Mesodermal cell (in vitro differentiated cells): ENCODE measurements at regions not wholly inside any gene's neighbourhood (a gene's known extent, or its start where the extent isn't known, plus 50 kb on each side); places are given as distances from the start of the nearest gene placed in this dataset.
"Not testable (repeated sequence)": the region's sequence is repeated elsewhere in the genome, so short reads cannot be mapped to it uniquely, and the experiment has no call there.

Source experiments
- H3K27ac ChIP-seq: 2 replicates; pipeline ENCODE4 v1.7.0; 2013; ENCODE audit warnings: mild to moderate bottlenecking, low read depth, low read length, moderate library complexity; ENCODE audit not compliant: severe bottlenecking
- H3K36me3 ChIP-seq: 2 replicates; pipeline ENCODE4 v1.7.1; 2013; ENCODE audit warnings: mild to moderate bottlenecking, low read length, moderate library complexity; ENCODE audit not compliant: control insufficient read depth, insufficient read depth
- H3K4me1 ChIP-seq: one replicate; pipeline ENCODE4 v1.7.1; 2013; ENCODE audit warnings: mild to moderate bottlenecking, low read length; ENCODE audit not compliant: insufficient read depth, control insufficient read depth, poor library complexity, severe bottlenecking
- H3K4me3 ChIP-seq: 2 replicates; pipeline ENCODE4 v1.7.0; 2013; ENCODE audit warnings: low read length, control low read depth, mild to moderate bottlenecking; ENCODE audit not compliant: insufficient read depth, poor library complexity, severe bottlenecking; ENCODE audit errors: extremely low read depth
- H3K9me3 ChIP-seq: 2 replicates; pipeline ENCODE4 v1.7.1; 2013; ENCODE audit warnings: mild to moderate bottlenecking, low read length, moderate library complexity; ENCODE audit not compliant: control insufficient read depth
- WGBS, 2 experiments: methylation state at CpG; one replicate each; pipeline ENCODE4 v1.1.5; 2013; ENCODE audit warnings: missing lambda C conversion rate in 2 of 2; ENCODE audit not compliant: insufficient coverage in 2 of 2; 5-methylcytosine and 5-hydroxymethylcytosine counted together

- H3K27ac ChIP-seq: no peak overlapping the region
- H3K4me3 ChIP-seq: no peak overlapping the region
- no peaks in the 10 kb centered on the region for H3K9me3 ChIP-seq
- WGBS, 2 experiments: 100% methylated on average over 1 of the region's 1 CpG
- H3K36me3 ChIP-seq: no peaks in the 10 kb centered on the region
- no peaks in the 10 kb centered on the region for H3K4me1 ChIP-seq
Measured at GRCh38 chr11:97028836-97029406, 639.1 kb downstream of the JRKL start.

GRCh38 chr11:97033178-97033577 lies 643.4 kb downstream of the JRKL start:
- H3K27ac ChIP-seq: no peak overlapping the region
- no peaks in the 10 kb centered on the region for H3K36me3 ChIP-seq
- H3K9me3 ChIP-seq: no peaks in the 10 kb centered on the region
- H3K4me1 ChIP-seq: no peaks in the 10 kb centered on the region
- H3K4me3 ChIP-seq: no peak overlapping the region
- WGBS, 2 experiments: 80 to 90% methylated on average over 3 to 5 of the region's 5 CpGs

GRCh38 chr11:97048481-97048880 lies 658.7 kb downstream of the JRKL start:
- H3K27ac ChIP-seq: no peak overlapping the region
- no peaks in the 10 kb centered on the region for H3K9me3 ChIP-seq
- H3K4me3 ChIP-seq: no peak overlapping the region
- H3K36me3 ChIP-seq: no peaks in the 10 kb centered on the region
- 100% methylated on average over 1 of the region's 3 CpGs; no CpG with 5 or more reads in 1 of the 2 experiments for WGBS, 2 experiments
- no peaks in the 10 kb centered on the region for H3K4me1 ChIP-seq

GRCh38 chr11:97060184-97060583 lies 670.4 kb downstream of the JRKL start:
- H3K4me1 ChIP-seq: no peaks in the 10 kb centered on the region
- no peak overlapping the region for H3K4me3 ChIP-seq
- 100% methylated on average over 1 of the region's 1 CpG for WGBS, 2 experiments
- no peaks in the 10 kb centered on the region for H3K9me3 ChIP-seq
- no peaks in the 10 kb centered on the region for H3K36me3 ChIP-seq
- H3K27ac ChIP-seq: no peak overlapping the region

GRCh38 chr11:97069160-97069559 lies 679.3 kb downstream of the JRKL start:
- H3K36me3 ChIP-seq: no peaks in the 10 kb centered on the region
- H3K4me3 ChIP-seq: no peak overlapping the region
- no peak overlapping the region for H3K27ac ChIP-seq
- no peaks in the 10 kb centered on the region for H3K9me3 ChIP-seq
- 80 to 100% methylated on average over 1 of the region's 3 CpGs for whole genome bisulfite sequencing, 2 experiments
- no peaks in the 10 kb centered on the region for H3K4me1 ChIP-seq

GRCh38 chr11:97072420-97072819 lies 682.6 kb downstream of the JRKL start:
- Histone ChIP-seq H3K27ac (no peak overlapping the region), H3K4me3 (no peak overlapping the region), H3K9me3 (no peaks in the 10 kb centered on the region), H3K4me1 (no peaks in the 10 kb centered on the region), H3K36me3 (no peaks in the 10 kb centered on the region)
- no CpG with 5 or more reads among the region's 2 CpGs for WGBS, 2 experiments

GRCh38 chr11:97076666-97077065 lies 686.9 kb downstream of the JRKL start:
- H3K9me3 ChIP-seq, H3K27ac ChIP-seq, H3K4me1 ChIP-seq, H3K4me3 ChIP-seq, H3K36me3 ChIP-seq: not testable (repeated sequence)
- WGBS, 2 experiments: 93 to 97% methylated on average over 6 to 13 of the region's 19 CpGs

GRCh38 chr11:97078443-97078842 lies 688.6 kb downstream of the JRKL start:
- H3K4me1 ChIP-seq: no peaks in the 10 kb centered on the region
- H3K9me3 ChIP-seq: no peaks in the 10 kb centered on the region
- H3K4me3 ChIP-seq: no peak overlapping the region
- H3K36me3 ChIP-seq: no peaks in the 10 kb centered on the region
- no peak overlapping the region for H3K27ac ChIP-seq
- 42 to 78% methylated on average over 1 of the region's 2 CpGs for WGBS, 2 experiments

- H3K27ac ChIP-seq: no peak overlapping the region
- H3K4me1 ChIP-seq: no peaks in the 10 kb centered on the region
- no peaks in the 10 kb centered on the region for H3K9me3 ChIP-seq
- H3K4me3 ChIP-seq: no peak overlapping the region
- H3K36me3 ChIP-seq: no peaks in the 10 kb centered on the region
Measured at GRCh38 chr11:97079244-97079643, 689.4 kb downstream of the JRKL start.

GRCh38 chr11:97087419-97087818 lies 697.6 kb downstream of the JRKL start:
- Histone ChIP-seq H3K4me3 (no peak overlapping the region), H3K27ac (no peak overlapping the region), H3K9me3 (no peaks in the 10 kb centered on the region), H3K36me3 (no peaks in the 10 kb centered on the region), H3K4me1 (no peaks in the 10 kb centered on the region)
- WGBS, 2 experiments: no CpG with 5 or more reads among the region's 2 CpGs

GRCh38 chr11:97092823-97093222 lies 703.0 kb downstream of the JRKL start:
- Histone ChIP-seq H3K9me3 (no peaks in the 10 kb centered on the region), H3K36me3 (no peaks in the 10 kb centered on the region), H3K4me3 (no peak overlapping the region), H3K27ac (no peak overlapping the region), H3K4me1 (no peaks in the 10 kb centered on the region)
- WGBS, 2 experiments: no CpG with 5 or more reads among the region's 1 CpG
